HL-60 (cell line): ENCODE measurements at regions not wholly inside any gene's neighbourhood (a gene's known extent, or its start where the extent isn't known, plus 50 kb on each side); places are given as distances from the start of the nearest gene placed in this dataset.

Source experiments
- DNase-seq, 2 experiments: peaks; one replicate each; pipeline ENCODE4 v3.0.0-alpha.2; 2010 to 2020; ENCODE audit warnings: low read depth in 1 of 2, low spot score in 1 of 2
- H3K27ac ChIP-seq: fragments of 250-450 bp; sonication (Bioruptor Pico); replicated peaks from 2 replicates; pipeline ENCODE4 v1.5.1; 2020; ENCODE audit warnings: mild to moderate bottlenecking, moderate library complexity
- H3K27me3 ChIP-seq: fragments of 250-450 bp; sonication (Bioruptor Pico); 2 replicates; pipeline ENCODE4 v1.5.1; 2021; ENCODE audit warnings: mild to moderate bottlenecking, moderate library complexity; ENCODE audit not compliant: insufficient read depth, poor library complexity, severe bottlenecking
- H3K4me3 ChIP-seq: replicated peaks from 2 replicates; pipeline ENCODE4 v1.5.1; 2011; ENCODE audit warnings: mild to moderate bottlenecking, control low read depth, low read length; ENCODE audit not compliant: insufficient read depth
- GABPA ChIP-seq: IDR thresholded peaks from 2 replicates; pipeline ENCODE4 v1.6.1; 2012; ENCODE audit warnings: low read depth
- POLR2AphosphoS5 ChIP-seq: IDR thresholded peaks from 2 replicates; pipeline ENCODE4 v1.6.1; 2012; ENCODE audit warnings: low read depth
- SPI1 ChIP-seq: IDR thresholded peaks from 2 replicates; pipeline ENCODE4 v1.6.1; 2012; ENCODE audit warnings: low read depth, mild to moderate bottlenecking, borderline replicate concordance
- TF ChIP-seq, protein P1 (sequence below): IDR thresholded peaks from 2 replicates; pipeline ENCODE4 v1.6.1; 2012; ENCODE audit warnings: low read depth; ENCODE audit not compliant: insufficient replicate concordance
- TF ChIP-seq, protein P2 (sequence below): IDR thresholded peaks from one replicate; pipeline ENCODE4 v1.5.1; 2011; ENCODE audit warnings: low read length, control low read depth, inconsistent platforms; ENCODE audit not compliant: insufficient read depth

DNA sequence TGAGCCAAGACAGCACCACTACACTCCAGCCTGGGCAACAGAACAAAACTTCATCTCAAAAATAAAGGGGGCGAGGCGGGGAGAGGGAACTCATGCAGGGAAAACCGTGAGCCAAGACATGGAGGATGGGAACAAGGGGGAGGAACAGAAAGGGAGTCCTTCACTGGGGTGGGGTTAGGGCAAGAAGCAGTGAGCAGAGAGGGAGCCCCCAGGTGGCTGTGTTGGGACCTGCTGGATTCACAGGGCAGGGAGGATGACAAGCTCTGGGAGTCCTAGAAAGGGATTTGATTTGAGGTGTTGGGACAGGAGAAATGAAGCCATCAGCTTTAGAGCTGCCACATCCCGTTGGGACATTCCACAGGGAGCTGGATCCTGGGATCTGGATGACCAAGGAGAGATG is 90.6 kb upstream of the TOP1 start:
- TF ChIP-seq, protein P1, sequence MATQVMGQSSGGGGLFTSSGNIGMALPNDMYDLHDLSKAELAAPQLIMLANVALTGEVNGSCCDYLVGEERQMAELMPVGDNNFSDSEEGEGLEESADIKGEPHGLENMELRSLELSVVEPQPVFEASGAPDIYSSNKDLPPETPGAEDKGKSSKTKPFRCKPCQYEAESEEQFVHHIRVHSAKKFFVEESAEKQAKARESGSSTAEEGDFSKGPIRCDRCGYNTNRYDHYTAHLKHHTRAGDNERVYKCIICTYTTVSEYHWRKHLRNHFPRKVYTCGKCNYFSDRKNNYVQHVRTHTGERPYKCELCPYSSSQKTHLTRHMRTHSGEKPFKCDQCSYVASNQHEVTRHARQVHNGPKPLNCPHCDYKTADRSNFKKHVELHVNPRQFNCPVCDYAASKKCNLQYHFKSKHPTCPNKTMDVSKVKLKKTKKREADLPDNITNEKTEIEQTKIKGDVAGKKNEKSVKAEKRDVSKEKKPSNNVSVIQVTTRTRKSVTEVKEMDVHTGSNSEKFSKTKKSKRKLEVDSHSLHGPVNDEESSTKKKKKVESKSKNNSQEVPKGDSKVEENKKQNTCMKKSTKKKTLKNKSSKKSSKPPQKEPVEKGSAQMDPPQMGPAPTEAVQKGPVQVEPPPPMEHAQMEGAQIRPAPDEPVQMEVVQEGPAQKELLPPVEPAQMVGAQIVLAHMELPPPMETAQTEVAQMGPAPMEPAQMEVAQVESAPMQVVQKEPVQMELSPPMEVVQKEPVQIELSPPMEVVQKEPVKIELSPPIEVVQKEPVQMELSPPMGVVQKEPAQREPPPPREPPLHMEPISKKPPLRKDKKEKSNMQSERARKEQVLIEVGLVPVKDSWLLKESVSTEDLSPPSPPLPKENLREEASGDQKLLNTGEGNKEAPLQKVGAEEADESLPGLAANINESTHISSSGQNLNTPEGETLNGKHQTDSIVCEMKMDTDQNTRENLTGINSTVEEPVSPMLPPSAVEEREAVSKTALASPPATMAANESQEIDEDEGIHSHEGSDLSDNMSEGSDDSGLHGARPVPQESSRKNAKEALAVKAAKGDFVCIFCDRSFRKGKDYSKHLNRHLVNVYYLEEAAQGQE: no peak
- TF ChIP-seq GABPA: no peak
- TF ChIP-seq POLR2AphosphoS5: no peak
- Histone ChIP-seq H3K27me3 (peaks cover 3% of the 10 kb centered on the region), H3K27ac (no peak overlapping the region), H3K4me3 (no peak overlapping the region)
- no peak for DNase-seq

DNA sequence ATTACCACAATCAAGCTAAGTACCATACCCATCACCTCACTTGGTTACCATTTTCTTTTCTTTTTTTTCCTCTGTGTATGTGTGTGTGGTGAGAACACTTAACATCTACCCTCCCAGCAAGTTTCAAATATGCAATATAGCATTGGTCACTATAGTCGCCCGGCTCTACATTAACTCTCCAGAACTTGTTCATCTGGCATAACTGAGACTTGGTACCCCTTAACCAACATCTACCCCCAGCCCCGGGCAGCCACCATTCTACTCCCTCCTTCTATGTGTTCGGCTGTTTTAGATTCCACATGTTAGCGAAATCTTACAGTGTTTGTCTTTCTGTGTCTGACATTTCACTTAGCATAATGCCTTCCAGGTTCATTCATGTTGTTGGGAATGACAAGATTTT is 89.0 kb upstream of the TOP1 start:
- no peak overlapping the region for H3K27ac ChIP-seq
- DNase-seq: no peak
- H3K27me3 ChIP-seq: peaks cover 3% of the 10 kb centered on the region
- TF ChIP-seq SPI1 (no peak), GABPA (no peak), POLR2AphosphoS5 (no peak)
- TF ChIP-seq, protein P2, sequence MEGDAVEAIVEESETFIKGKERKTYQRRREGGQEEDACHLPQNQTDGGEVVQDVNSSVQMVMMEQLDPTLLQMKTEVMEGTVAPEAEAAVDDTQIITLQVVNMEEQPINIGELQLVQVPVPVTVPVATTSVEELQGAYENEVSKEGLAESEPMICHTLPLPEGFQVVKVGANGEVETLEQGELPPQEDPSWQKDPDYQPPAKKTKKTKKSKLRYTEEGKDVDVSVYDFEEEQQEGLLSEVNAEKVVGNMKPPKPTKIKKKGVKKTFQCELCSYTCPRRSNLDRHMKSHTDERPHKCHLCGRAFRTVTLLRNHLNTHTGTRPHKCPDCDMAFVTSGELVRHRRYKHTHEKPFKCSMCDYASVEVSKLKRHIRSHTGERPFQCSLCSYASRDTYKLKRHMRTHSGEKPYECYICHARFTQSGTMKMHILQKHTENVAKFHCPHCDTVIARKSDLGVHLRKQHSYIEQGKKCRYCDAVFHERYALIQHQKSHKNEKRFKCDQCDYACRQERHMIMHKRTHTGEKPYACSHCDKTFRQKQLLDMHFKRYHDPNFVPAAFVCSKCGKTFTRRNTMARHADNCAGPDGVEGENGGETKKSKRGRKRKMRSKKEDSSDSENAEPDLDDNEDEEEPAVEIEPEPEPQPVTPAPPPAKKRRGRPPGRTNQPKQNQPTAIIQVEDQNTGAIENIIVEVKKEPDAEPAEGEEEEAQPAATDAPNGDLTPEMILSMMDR: no peak
- TF ChIP-seq, protein P1: no peak
- H3K4me3 ChIP-seq: no peak overlapping the region

DNA sequence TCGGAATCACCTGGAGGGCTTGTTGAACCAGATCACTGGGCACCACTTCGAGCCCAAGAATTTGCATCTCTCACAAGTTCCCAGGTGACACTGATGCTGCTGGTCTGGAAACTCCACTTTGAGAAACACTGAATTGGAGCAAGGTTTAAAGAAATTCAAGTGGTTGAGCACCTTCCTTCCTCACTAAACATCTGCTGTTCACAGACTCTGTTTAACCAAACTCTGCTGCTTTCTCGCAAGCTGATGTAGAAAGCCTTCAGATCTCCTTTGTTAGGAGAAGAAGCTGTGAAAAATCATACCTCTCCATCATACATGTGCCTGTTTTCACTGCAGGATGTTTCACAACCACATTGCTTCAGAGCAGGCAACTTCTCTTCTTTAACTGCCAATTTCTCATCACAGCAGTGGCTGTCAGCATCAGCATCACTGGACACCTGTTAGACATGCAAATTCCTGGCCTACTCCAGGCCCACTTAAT is 87.5 kb upstream of the TOP1 start:
- Histone ChIP-seq H3K27ac (no peak overlapping the region), H3K4me3 (no peak overlapping the region), H3K27me3 (peaks cover 1% of the 10 kb centered on the region)
- peak in 1 of 2 experiments; percentile 75 for DNase-seq
- TF ChIP-seq, protein P2: no peak
- TF ChIP-seq, protein P1: no peak
- no peak for TF ChIP-seq SPI1
- TF ChIP-seq GABPA: no peak
- no peak for TF ChIP-seq POLR2AphosphoS5
